Mesenteric fat pad (tissue), 1 donor: ENCODE measurements at regions not wholly inside any gene's neighbourhood (a gene's known extent, or its start where the extent isn't known, plus 50 kb on each side); places are given as distances from the start of the nearest gene placed in this dataset.

Experiments used
- DNase-seq: peaks from one replicate; pipeline ENCODE4 v3.0.0-alpha.2; 2020; ENCODE audit warnings: low spot score
- donor health status: DM: yes; HTN: yes; CAD: no.

DNA sequence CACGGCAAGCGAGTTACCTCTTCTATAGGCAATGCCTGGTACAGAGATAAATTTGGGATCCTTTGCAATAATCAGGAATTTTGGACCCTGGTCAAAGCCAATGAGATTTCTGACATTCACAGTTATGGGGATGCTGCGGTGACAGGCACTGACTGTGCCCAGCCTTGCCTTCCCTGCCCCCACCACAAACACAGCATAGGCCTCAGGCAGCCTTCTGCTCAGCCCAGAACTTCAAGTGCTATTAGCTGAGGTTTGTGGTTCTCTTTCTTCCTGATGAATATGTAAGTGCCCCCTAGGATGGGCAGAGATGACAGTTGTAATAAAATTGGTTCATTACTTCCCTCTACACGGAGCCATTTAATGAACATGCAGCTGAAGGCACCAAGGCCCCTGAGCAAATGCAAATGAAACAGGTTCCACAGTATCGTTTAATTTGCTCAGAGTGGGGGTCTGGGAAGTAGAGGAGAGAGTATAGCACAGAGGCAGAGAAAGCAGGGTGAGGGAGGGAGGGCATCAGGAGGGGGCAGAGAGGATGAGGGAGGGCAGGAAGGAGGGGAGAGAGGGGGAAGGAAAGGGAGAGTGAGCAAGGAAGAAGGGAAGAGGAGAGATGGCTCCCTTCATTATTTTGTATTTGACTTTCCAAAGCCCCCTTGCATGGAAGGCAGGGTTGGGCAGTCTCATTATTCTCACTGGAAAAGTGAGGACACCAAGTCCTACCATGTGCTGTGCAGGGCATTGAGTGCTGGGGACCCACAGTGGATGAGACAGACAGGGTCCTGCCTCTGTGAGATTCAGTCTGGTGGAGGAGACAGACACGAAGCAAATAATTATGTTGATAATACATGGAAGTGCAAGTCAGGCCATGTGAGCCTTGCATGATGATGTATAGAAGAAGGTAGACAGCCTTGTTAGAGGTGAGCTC, 513.0 kb downstream of the PTPRU start:
- peak; percentile 51 for DNase-seq

GRCh38 chr1:29747196-29747595, 510.9 kb downstream of the PTPRU start:
- peak; percentile 41 for DNase-seq

GRCh38 chr1:29746076-29746665, 509.8 kb downstream of the PTPRU start:
- peak; percentile 57 for DNase-seq

- DNase-seq = no peak
These were observed 508.6 kb downstream of the PTPRU start for GRCh38 chr1:29744684-29745490.

DNA sequence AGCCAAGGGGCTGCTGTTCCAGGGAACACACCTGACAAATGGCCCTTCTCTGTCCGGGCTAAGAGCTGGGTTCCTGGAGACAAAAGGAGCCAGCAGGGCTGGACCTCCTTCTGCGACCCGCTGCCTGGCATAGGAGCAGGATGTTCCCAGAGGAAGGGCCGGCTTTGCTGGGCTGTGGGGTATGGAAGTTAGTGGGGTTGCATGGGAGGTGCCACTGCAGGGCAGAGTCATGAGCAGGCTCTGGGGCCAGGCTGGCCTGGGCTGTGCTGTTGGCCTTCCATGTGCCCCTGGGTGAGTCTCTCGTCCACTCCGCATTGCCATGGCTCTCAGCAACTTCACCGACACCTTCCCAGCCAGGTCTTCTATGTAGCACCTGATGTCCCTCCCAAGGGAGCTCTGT, 507.6 kb downstream of the PTPRU start:
- DNase-seq = no peak

- no peak for DNase-seq
These were observed 506.9 kb downstream of the PTPRU start for GRCh38 chr1:29743264-29743663.

- no peak for DNase-seq
These were observed 502.9 kb downstream of the PTPRU start for GRCh38 chr1:29739176-29739575.

DNA sequence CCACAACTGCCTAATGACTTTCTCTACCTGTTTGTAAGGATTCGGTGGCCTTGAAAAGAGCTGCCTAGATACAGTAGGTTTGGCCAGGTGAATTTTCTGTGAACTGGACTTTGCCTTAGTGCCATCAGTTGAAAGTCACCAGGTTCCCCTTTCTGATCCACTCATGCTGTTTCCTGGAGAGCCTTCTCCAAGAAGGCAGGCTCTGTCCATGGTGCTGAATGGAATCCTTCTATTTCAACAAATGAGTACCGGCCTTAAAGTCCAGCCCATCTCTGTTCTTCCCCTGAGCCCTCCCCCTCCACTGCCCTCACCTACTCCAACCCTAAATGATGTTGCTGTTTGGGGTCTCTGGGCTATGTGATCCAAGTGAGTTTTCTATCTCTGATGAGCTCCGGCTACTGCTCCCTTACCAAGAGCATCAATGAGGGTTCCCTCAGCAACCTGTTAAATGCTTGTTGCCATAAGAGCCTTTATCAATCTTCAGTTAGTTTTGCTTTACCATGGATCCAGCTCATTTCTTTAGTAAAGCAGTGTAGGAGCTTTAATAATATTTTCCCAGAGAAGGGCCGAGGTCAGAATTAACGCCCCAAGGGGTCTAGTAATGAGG, 500.4 kb downstream of the PTPRU start:
- no peak for DNase-seq

DNA sequence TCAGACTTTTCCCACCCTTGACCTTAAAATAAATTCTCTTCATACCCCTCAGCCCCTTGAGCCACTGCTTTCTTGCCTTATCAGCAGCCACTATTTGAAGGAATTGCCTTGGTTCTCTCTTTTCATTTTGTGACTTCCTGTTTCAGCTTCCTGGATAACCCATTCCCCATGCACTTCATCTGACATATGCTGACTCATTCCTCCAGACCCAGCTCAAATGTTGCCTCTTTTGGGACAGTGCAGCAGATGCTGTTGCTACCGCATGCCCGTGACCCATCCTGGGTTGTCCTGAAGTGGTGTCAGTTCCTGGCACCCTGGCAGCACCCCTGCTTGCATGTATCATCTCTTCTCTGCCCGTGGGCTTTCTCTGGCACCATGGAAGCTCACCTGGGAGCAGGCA, 496.1 kb downstream of the PTPRU start:
- no peak for DNase-seq

GRCh38 chr1:29730623-29731022, 494.3 kb downstream of the PTPRU start:
- DNase-seq = no peak

- DNase-seq = no peak
These were observed 493.0 kb downstream of the PTPRU start for GRCh38 chr1:29729281-29729680.

DNA sequence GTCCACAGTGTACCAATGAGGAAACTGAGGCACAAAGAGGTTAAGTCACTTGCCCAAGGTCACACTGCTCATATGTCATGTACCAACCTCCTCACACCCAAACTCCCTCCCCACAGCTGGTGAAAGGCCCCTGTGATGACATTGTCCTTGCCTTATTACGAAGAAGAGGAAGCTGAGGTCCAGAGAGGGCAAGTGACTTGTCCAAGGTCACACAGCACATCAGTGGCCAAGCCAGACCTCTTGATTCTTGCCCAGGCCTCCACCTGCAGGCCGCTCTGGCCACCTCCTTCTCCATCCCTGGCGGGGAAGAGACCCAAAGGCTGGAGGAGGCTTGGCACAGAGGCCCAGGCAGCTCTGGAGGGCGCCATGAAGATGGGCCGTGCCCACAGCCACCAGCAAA, 492.4 kb downstream of the PTPRU start:
- no peak for DNase-seq

- DNase-seq = no peak
These were observed 488.9 kb downstream of the PTPRU start for GRCh38 chr1:29725262-29725661.

DNA sequence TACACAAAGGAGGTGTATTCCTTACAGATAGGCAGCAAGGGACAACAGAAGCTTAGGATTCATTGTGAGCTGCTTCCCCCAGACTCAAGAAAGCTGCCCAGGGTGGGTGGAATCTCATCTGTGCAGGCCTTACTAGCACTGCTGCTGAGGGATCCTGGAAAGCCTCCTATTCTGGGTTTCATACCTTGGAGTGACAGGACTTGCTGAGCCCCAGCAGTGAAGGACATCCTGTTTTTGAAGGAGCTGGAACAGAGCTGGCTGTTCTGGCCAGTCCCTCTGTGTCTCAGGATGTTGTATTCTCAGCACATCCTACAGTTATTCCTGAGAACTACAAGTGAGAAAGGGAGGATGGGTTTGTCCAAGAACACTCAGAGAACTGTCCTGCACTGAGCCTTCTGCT, 486.3 kb downstream of the PTPRU start:
- DNase-seq = no peak

GRCh38 chr1:29719253-29719652, 482.9 kb downstream of the PTPRU start:
- no peak for DNase-seq

GRCh38 chr1:29718791-29719190, 482.5 kb downstream of the PTPRU start:
- DNase-seq = no peak

DNA sequence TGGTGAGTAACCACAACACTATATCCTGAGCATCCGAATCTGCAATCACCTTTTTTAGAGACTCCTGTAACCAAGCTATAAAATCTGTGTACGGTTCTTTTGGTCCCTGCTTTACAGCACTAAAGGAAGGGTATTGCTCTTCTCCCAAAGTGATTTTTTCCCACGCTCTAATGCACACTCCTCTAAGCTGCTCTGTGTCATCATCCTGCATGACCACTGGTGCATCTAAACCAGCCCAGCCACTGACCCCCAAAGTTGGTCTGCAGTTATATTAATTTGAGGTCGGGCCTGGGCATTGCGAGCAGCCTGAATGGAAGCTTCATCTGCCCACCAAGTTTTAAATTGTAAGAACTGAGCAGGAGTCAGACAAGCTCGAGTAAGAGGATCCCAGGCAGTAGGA, 480.0 kb downstream of the PTPRU start:
- no peak for DNase-seq

GRCh38 chr1:29713857-29714256, 477.5 kb downstream of the PTPRU start:
- DNase-seq = no peak

- DNase-seq = no peak
These were observed 476.5 kb downstream of the PTPRU start for GRCh38 chr1:29712801-29713200.

- no peak for DNase-seq
These were observed 475.9 kb downstream of the PTPRU start for GRCh38 chr1:29712284-29712651.

DNA sequence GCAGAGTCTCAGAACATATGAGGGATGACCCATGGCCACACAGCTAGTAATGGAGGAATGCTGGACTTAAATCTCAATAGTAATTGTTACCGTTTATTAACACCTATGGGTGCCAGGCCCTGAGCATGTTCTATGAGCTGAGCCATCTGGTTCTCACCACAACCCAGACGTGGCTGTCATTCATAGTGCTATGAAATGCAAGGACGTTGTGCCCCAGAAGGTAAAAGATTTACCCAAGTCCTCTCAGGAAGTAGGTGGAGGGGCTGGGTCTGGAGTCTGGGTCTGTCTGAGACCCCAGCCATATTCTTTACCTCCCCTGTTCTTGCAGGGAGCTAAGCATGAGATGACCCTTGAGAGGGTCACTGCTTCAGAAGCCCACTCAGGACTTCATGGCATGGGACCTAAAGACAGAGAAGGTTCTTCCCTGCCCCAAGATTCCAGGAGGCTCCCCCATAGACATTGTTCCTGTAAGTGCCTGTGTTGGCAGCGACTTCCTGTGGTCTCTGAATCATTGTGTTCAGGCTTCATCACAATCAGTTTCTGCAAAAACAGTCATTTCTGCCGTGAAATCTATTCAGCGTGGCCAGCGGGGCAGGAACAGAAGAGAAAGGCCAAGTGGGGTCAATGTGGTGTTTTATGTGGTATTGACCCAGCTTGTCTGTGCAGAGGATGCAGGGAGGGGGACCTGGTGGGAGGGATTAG, 475.4 kb downstream of the PTPRU start:
- no peak for DNase-seq
